HG03039 (cell line): ENCODE measurements at regions not wholly inside any gene's neighbourhood (a gene's known extent, or its start where the extent isn't known, plus 50 kb on each side); places are given as distances from the start of the nearest gene placed in this dataset.
"Not testable (repeated sequence)": the region's sequence is repeated elsewhere in the genome, so short reads cannot be mapped to it uniquely, and the experiment has no call there.

Experiments used
- ATAC-seq: cut with Tn5 transposase; IDR thresholded peaks from one replicate; pipeline ENCODE4 v1.9.1; 2021; ENCODE audit warnings: mild to moderate bottlenecking, moderate library complexity; ENCODE audit not compliant: unreplicated experiment

DNA sequence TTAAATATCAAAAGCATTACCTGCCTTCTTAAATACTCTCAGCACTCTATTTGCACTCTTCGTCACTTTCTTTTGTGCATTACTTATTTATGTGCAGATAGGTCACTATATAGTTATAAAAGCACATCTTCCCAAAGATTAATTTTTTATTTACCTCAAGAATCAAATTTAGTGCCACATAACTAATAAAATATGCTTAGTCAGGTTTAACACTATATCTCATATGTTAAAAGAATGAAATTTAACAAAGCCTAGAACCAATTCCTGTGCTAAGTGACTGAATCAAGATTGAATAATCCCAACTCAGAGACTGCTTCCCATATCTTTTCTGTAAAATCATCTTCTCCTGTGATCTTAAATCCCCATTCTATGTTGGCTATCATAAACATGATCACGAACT is 957.5 kb upstream of the NXPH2 start:
- ATAC-seq: no peak

DNA sequence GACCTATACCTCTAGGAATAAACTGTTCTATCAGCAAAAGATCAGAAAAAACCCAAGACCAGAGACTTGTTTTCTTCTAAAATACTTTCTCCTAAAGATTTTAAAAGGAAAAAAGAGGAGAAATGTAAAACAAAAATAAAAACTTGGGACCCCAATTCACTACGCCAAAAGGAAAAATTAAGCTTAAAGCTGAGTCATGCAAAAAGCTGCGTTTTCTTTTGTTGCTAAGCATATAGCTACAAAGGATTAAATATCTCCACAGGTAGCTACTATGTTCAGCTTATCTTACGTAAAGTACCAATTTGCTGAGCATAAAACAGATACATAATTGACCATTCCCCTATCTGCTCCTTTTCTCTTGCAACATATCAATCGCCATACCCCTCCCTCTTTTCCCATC is 950.0 kb upstream of the NXPH2 start:
- ATAC-seq: no peak

DNA sequence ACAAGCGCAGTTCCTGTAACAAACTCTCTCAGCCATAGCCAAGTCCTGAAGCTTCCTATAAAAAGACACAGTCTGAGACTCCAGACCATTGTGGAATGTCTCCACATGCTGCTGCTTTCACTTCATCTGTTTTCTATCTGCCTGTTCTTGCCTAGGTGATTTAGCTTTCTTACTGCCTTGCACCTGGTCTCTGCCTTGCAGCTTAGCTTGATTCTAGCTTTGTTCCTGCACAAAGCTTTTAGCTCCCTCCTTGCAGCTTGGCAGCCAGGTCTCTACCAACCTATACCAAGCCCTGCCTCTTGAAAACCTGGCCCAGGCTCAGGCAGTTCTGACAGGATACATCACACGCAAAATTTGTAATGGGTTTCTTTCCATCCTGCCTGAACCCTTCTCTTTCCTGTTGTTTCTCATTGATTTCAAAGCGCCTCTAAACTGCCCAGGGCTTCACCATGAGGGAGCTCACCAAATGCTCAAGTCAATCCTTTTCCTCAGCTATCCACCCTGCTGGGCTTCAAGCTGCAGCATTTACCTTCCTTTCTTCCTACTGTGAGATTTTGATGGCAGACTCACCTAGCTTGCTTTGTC is 941.3 kb upstream of the NXPH2 start:
- no peak for ATAC-seq

DNA sequence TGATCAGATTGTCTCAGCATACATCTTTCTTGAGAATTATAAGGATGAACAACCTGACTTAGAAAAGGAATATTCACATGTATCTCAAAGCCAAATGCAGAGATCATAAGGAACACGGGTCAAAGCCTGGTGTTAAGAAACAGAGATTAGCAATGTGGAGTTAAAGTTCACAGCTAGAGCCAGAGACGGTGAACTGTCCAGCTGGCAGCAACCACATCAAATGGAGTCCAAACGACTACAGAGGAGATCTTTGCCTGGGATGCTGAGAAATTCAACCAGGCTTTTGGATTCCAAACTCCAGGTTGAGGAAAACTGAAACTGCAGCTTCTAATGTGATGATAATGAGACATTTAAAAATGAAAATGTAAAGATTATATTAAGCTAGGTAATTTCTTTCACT is 939.9 kb upstream of the NXPH2 start:
- no peak for ATAC-seq

DNA sequence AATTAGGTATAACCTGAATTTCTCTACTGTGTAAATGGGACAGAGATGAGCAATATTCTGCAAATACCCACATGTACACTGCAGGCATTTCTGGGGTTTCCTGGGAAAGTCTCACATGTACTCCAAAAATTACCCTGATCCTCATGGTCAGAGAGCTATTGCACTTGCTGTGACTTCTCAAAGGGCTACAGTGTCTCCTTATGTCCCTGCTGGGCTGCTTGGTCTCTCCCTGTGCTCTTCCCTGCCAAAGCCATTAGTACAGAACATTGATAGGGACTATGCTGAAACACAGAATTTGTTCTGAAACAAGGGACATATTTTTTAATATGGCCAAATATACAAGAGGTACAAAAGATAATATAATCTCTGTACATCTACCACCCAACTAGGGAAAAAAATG is 924.4 kb upstream of the NXPH2 start:
- ATAC-seq: no peak

DNA sequence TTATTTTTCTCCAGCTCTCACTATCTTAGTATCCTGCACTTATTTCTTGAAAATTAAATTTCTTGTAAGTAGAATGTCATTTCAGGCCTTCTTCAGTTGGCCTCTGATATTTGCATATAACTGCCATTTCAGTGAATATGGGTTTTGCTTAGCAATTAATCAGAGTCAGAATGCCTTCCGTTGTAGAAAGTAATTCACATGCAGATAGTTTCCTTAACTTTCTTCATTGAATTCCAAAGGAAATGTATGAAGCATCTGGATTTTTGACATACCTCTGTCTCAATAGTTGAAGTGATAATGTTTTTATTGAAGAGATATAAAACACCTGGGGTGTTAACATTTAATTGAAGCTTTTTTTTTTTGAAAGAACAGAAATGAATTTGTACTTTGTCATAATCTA is 914.1 kb upstream of the NXPH2 start:
- no peak for ATAC-seq

DNA sequence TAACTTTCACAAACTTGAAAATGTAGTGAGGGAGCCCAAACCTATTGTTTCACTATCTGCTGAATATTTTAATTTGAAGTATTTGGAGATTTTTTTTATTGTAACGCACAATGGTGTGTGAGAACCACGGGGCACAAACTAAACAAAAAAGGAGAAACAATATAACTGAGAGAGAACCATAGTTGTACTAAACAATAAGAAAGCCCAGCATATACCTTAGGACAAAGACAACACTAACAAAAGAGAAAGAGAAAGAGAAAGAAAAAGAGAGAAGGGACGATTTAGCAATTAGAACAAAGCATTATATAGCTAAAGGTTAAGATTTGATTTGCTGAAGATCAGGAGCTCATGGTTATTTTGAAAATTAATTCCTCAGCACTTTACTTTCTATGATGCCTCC is 906.0 kb upstream of the NXPH2 start:
- ATAC-seq: no peak

DNA sequence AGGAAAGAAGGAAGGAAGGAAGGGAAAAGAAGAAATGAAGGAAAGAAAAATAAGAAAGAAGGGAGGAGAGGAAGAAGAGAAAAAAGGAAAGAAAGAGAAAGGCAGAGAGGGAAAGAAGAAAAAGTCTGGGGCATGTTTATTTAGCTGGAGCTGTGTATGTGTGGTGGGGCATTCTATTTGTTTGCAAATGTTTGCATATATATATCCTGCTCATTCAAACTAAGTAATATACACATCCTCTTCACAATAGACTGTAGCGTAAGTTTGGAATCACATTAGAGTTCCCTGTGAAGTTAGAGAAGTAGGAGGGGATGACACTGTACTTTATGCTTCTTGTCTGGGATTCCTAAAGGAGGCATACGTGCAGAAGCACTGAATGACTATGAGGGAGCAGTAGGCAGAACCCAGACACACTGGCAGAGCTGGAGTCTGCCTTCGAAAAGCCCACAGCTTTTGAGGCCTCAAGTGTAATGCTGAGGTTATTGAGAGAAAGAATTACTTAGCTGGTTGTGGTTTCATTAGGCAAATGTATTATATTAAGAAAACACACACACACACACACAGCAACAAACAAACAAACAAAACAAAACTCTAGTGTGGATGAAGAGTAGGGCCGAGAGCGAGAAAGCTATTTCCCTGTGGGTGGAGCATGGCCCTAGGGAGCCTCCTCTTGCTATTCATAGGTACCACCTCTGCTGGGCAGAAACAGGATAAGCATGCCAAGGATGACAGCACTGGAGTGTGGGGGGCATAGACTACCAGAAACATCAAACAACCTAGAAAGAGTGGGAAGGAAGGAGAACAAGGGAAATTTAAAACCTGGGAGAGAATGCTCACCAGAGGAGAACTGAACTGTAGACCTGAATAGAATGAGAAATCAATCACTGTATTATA is 905.1 kb upstream of the NXPH2 start:
- no peak for ATAC-seq

DNA sequence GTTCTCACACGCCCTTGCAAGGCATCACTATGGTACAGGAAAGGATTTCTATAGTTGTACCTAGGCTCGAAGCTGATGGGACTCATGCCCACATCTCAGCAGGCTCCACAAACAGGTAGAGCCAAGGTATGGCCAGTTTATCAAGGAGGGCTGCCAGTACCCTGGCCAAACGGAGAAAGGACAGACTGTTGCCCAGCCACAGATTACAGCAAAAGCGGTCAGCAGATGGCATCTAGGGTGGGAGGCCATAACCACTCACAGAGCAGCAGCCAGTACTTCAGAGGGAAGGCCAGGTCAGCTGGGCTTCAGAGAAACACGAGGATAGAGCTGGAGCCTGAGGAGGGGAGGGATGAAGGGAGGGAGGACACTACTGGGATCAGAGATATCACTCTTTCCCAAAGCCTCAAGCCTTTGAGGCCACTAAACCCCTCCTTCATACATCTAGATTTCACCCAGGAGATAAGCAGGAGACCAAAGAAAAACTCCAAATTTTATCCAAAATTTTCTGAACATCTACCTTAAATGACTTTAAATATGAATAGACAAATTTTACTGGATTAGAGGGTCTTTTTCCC is 904.2 kb upstream of the NXPH2 start:
- no peak for ATAC-seq

DNA sequence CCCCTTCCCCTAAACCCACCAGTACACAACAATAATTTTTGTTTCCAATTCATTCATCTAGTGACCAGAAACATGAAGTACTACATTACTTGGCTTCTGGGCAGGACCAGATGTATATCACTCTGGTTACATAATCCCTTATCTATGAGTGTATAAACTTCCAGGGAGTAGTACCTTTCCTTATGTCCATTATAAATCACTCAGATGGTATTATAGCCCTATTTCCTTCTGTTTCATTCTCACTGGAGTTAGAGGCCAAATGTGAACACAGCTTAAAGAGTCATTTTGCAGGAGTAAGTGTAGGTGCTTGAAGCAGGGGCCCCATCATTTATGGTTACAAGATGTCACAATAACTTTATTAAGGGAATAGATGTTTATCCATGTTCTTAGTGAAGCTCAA is 894.4 kb upstream of the NXPH2 start:
- no peak for ATAC-seq

DNA sequence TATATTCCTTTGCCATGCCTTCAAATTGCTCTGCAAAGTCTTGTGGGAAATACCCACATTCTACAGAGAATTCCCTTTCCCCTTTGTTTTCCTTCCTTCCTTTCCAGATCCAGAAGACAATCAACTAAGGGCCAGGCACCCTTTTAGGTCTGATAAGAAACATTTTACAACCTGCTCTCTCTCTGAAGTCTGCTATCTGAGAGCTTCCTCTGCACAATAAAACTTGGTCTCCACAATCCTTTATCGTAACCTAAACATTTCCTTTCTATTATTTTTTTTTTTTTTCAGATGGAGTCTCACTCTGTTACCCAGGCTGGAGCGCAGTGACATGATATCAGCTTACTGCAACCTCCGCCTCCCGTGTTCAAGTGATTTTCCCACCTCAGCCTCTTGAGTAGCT is 893.3 kb upstream of the NXPH2 start:
- ATAC-seq: not testable (repeated sequence)

DNA sequence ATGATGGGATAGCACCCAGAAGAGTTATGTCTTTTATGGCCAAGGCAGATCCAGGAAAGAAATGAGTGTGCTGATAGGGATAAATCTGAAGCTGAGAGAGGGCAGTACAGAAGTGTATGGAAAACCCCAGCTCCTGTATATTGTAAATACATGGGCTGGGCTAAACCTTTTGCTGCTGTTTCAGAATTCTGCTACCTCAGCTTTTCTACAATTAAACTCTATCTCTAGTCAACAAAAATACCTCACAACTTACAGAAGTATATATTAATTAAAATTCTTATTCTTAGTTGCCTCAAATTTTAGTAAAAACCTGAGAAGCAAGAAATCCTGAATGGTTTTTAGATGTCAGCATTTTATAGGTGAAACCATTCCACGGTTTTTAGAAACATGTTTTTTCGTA is 889.5 kb upstream of the NXPH2 start:
- ATAC-seq: no peak

DNA sequence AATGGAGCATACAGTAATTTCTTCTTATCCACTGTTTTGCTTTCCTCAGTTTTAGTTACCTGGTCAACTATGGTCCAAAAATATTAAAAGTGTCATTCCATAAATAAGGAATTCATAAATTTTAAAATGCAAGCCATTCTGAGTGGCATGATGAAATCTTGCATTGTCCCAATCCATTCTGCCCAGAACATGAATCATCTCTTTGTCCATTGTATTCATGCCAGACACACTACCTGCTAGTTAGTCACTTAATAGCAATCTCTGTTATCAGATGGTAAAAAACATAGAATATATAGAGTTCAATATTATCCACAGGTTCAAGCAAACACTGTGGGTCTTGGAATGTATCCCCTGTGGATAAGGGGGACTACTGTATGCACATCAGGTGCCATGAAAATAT is 872.2 kb upstream of the NXPH2 start:
- no peak for ATAC-seq

DNA sequence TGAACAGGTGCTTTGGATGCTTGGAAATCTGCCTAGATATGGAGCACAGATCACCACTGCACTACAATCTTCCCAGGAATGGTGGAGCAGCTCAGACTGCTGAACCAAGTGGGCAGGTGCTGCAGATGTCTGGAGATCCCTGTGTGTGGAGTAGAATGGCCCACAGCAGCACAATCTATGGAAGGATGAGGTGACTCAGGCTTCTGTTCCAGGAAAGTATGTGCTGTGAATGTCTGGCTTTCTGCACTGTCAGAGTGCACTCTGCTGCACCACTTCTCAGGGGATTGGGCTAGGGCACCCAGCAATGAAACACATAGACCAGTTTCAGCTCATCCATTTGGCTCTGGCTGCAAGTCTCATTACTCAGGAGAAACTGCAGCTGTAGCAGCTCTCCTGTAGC is 865.4 kb upstream of the NXPH2 start:
- ATAC-seq: no peak

DNA sequence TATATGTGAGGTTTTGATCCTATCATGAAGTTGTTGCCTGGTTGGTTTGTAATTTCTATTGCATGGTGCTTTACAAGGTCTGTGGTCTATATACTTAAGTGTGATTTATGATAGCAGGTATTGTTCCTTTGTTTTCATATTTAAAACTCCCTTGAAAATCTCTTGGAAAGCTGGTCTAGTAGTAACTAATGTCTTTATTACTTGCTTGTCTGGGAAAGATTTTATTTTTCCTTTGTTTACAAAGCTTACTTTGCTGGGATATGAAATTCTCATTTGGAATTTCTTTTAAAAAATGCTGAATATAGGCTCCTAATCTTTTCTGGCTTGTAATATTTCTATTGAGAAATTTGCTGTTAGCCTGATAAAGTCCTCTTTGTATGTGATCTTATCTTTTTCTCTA is 862.9 kb upstream of the NXPH2 start:
- no peak for ATAC-seq

DNA sequence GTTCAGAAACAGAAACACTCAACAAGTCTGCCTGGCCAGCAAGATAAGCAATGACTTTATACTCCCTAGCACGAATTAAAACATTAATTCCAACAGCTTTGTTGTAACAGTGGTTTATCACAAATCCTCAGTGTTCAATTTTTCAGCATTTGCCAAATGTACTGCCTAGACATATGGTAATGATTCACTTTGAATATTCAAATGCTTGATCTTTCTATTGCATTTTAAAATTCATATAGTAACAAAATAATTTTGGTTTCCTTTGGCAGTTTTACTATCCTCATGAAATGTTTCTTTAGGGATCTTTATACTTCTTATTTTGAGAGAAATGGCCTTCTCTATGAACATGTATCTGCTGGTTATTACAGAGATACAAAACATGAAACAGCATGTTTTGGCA is 851.8 kb upstream of the NXPH2 start:
- ATAC-seq: no peak

DNA sequence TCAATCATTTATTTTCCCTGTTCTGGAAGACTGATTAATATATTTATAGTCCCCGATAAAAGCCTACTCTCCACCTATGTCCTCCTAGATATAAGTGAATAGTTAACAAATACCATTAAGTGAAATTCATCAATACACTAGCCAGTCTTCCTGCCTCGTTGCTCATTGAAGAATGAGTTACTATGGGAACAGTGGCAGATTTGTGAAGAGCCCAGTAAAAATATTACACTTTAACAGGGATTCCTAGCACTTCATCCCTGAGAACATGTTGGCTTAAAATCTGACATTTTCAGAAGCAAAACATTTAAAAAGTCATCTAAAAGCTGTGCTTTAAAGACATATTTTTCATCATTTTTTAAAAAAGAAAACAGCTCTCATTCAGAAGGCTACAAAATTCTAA is 848.7 kb upstream of the NXPH2 start:
- no peak for ATAC-seq

DNA sequence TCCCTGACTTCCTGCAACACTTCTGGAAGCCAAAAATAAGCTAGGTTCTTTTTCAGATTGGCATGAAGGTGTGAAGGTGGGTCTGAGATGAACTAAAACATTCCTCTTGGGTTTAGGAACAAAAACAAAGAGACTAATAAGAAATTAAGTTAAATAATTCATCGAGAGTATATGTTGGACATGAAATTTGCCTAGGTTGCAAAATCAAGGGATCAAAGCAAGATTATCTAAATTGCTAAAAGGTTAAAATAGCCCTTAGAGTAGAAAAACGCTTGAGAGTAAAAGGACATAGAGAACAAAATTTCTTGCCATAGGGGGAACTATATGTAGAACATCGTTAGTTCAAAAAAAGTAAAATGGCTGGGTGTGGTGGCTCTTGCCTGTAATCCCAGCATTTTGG is 845.9 kb upstream of the NXPH2 start:
- no peak for ATAC-seq

DNA sequence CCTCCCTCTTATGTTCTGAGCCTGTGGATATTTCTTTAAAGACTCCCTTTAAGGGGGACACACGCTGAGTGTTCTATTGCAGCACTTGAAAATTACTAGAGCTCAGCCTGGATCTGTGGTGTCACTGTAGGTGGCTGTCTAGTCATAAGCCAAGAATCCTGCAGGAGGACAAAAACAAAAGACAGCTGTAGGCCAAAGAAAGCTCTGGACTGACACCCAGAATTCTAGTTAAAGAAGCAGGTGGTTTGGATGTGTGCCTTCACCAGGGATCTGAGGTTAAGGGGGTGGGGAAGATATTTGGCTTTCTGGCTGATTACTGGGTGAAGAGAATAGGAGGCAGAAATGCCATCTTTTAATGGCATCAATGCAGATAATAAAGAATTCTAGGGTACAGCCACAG is 842.5 kb upstream of the NXPH2 start:
- ATAC-seq: no peak

DNA sequence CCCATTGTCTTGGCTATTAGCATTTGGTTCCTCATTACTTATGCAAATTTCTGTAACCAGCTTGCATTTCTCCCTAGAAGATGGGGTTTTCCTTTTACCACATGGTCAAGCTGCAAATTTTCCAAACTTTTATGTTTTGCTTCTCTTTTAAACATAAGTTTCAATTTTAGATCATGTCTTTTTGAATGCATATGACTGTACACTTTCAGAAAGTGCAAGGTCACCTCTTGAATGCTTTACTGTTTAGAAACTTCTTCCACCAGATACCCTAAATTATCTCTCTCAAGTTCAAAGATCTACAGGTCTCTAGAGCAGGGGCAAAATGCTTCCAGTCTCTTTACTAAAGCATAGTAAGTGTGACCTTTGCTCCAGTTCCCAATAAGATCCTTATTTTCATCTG is 837.6 kb upstream of the NXPH2 start:
- no peak for ATAC-seq

DNA sequence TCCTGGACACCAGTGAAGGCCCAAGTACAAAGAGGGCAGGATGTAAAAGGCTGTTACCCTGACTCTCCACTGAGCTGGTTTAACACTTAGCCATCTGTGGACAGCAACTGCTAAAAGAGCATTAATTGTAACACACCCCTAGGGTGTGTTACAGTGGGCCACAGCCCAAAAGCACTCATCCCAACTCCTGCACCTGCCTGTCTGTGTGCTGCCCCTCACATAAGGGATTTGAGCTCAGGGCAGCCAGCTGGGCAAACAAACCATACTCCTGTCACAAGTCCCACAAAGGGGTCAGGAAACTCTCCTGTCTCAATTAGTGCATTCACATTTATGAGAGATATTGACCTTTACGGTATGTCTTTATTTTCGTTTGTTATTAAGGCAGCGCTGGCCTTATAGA is 833.1 kb upstream of the NXPH2 start:
- ATAC-seq: no peak

DNA sequence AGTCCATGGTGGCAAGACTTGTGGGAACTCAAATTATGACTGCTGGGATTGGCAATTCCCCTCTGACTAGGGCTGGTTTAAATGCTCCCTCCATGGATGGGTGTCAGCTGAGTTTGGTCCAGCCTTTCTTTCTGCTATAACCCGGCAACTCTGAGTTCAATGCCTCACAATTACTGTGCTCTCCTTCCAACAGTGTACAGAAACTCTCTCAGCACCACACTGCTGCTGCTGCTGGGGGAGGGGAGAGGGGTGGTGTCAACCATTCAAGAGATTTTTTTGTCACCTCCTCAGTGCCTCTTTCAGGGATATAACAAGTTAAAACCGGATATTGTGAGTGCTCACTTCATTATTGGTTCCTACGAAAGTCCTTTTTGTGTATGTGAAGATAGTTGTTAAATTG is 830.3 kb upstream of the NXPH2 start:
- ATAC-seq: no peak
